ENCODE measurements at regions not wholly inside any gene's neighbourhood (a gene's known extent, or its start where the extent isn't known, plus 50 kb on each side); places are given as distances from the start of the nearest gene placed in this dataset.
"Not testable (repeated sequence)": the region's sequence is repeated elsewhere in the genome, so short reads cannot be mapped to it uniquely, and the experiment has no call there.

GRCh38 chr7:35853194-35853593 is 52.3 kb downstream of the SEPTIN7 start:
- H3K9ac ChIP-seq (ENCODE audit: low read length); H2AFZ ChIP-seq (ENCODE audit: low read length); DNase-seq; H3K9me3 ChIP-seq (ENCODE audit: low read length); H3K4me3 ChIP-seq (ENCODE audit: low read length); H4K20me1 ChIP-seq (ENCODE audit: insufficient read depth, low read depth, low read length); H3K27me3 ChIP-seq (ENCODE audit: low read length); H3K27ac ChIP-seq (ENCODE audit: low read length); H3K4me2 ChIP-seq (ENCODE audit: low read depth, low read length, poor library complexity, severe bottlenecking); H3K9me2 ChIP-seq (replicated peaks; ENCODE audit: insufficient read depth, low read length); H3K4me1 ChIP-seq (ENCODE audit: low read length): not testable (repeated sequence)
- H3K36me3 ChIP-seq (ENCODE audit: insufficient read depth, low read length) = peaks cover 45% of the 10 kb centered on the region
- H3K79me2 ChIP-seq (ENCODE audit: low read length) = peaks cover 97% of the 10 kb centered on the region

DNA sequence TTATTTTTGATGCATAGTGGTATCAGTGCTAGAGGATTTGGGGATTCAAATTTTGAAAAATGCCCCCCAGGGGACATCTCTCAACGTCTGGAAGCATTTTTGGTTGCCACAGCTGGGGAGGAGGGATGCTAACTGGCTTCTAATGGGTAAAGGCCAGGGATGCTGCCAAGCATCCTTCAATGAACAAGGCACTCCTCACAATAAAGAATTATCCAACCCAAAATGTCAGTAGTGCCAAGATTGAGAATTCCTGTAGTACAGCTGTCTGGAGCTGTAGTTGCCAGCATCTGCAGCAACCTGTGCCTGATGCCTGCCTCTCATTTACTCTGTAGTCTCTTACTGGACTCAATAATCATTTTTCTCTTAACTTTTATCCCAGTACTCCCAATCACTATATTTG is 53.5 kb downstream of the SEPTIN7 start:
- H4K20me1 ChIP-seq (ENCODE audit: insufficient read depth, low read depth, low read length) = no peaks in the 10 kb centered on the region
- peaks cover 96% of the 10 kb centered on the region for H3K79me2 ChIP-seq (ENCODE audit: low read length)
- H3K27me3 ChIP-seq (ENCODE audit: low read length) = no peaks in the 10 kb centered on the region
- no peaks in the 10 kb centered on the region for H3K9me2 ChIP-seq (replicated peaks; ENCODE audit: insufficient read depth, low read length)
- peaks cover 9% of the 10 kb centered on the region for H3K9me3 ChIP-seq (ENCODE audit: low read length)
- no peak overlapping the region for H3K9ac ChIP-seq (ENCODE audit: low read length)
- H3K4me1 ChIP-seq (ENCODE audit: low read length) = no peaks in the 10 kb centered on the region
- H2AFZ ChIP-seq (ENCODE audit: low read length) = no peak overlapping the region
- H3K4me3 ChIP-seq (ENCODE audit: low read length) = no peak overlapping the region
- no peak overlapping the region for H3K27ac ChIP-seq (ENCODE audit: low read length)
- no peak for DNase-seq
- H3K4me2 ChIP-seq (ENCODE audit: low read depth, low read length, poor library complexity, severe bottlenecking) = no peak overlapping the region
- H3K36me3 ChIP-seq (ENCODE audit: insufficient read depth, low read length) = peaks cover 40% of the 10 kb centered on the region

DNA sequence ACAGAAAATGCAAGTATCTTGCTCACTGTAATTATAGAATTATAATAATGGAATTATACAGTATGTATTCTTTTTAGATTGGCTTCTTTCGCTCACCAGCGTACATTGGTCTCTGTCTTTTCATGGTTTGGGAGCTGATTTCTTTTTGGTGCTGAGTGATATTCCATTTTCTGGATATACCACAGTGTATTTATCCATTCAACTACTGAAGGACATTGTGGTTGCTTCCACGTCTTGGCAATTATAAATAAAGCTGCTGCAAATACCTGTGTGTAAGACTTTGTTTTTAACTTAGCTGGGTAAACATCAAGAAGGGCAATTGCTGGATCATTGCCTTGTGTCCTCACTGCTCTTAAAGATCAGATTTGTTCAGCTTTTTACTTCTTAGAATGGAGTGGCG is 55.3 kb downstream of the SEPTIN7 start:
- H3K79me2 ChIP-seq (ENCODE audit: low read length) = peaks cover 96% of the 10 kb centered on the region
- no peaks in the 10 kb centered on the region for H3K4me1 ChIP-seq (ENCODE audit: low read length)
- no peak for DNase-seq
- no peaks in the 10 kb centered on the region for H3K27me3 ChIP-seq (ENCODE audit: low read length)
- H3K36me3 ChIP-seq (ENCODE audit: insufficient read depth, low read length) = peaks cover 33% of the 10 kb centered on the region
- H3K9me2 ChIP-seq (replicated peaks; ENCODE audit: insufficient read depth, low read length) = no peaks in the 10 kb centered on the region
- H3K27ac ChIP-seq (ENCODE audit: low read length) = no peak overlapping the region
- peaks cover 9% of the 10 kb centered on the region for H3K9me3 ChIP-seq (ENCODE audit: low read length)
- H3K9ac ChIP-seq (ENCODE audit: low read length) = no peak overlapping the region
- no peak overlapping the region for H3K4me3 ChIP-seq (ENCODE audit: low read length)
- H4K20me1 ChIP-seq (ENCODE audit: insufficient read depth, low read depth, low read length) = no peaks in the 10 kb centered on the region
- H3K4me2 ChIP-seq (ENCODE audit: low read depth, low read length, poor library complexity, severe bottlenecking) = no peak overlapping the region
- H2AFZ ChIP-seq (ENCODE audit: low read length) = no peak overlapping the region

GRCh38 chr7:35860664-35861063 is 59.8 kb downstream of the SEPTIN7 start:
- Histone ChIP-seq H3K4me2 (ENCODE audit: low read depth, low read length, poor library complexity, severe bottlenecking) (no peak overlapping the region), H3K27me3 (ENCODE audit: low read length) (no peaks in the 10 kb centered on the region), H4K20me1 (ENCODE audit: insufficient read depth, low read depth, low read length) (no peaks in the 10 kb centered on the region), H3K4me1 (ENCODE audit: low read length) (no peaks in the 10 kb centered on the region), H3K4me3 (ENCODE audit: low read length) (no peak overlapping the region), H3K9me3 (ENCODE audit: low read length) (0 out of 2 replicates have a peak, but pooled peaks cover 5% of the 10 kb centered on the region), H3K27ac (ENCODE audit: low read length) (no peak overlapping the region), H3K9me2 (replicated peaks; ENCODE audit: insufficient read depth, low read length) (no peaks in the 10 kb centered on the region), H2AFZ (ENCODE audit: low read length) (no peak overlapping the region), H3K79me2 (ENCODE audit: low read length) (peaks cover 98% of the 10 kb centered on the region), H3K36me3 (ENCODE audit: insufficient read depth, low read length) (peaks cover 24% of the 10 kb centered on the region; the same call in 1 of the 2 replicates), H3K9ac (ENCODE audit: low read length) (no peak overlapping the region)
- DNase-seq = no peak

- Histone ChIP-seq H3K4me2 (ENCODE audit: low read depth, low read length, poor library complexity, severe bottlenecking) (no peak overlapping the region), H4K20me1 (ENCODE audit: insufficient read depth, low read depth, low read length) (no peaks in the 10 kb centered on the region), H3K27me3 (ENCODE audit: low read length) (no peaks in the 10 kb centered on the region), H3K79me2 (ENCODE audit: low read length) (peaks cover 90% of the 10 kb centered on the region), H3K9me3 (ENCODE audit: low read length) (no peaks in the 10 kb centered on the region), H2AFZ (ENCODE audit: low read length) (no peak overlapping the region), H3K4me1 (ENCODE audit: low read length) (peaks cover 24% of the 10 kb centered on the region), H3K4me3 (ENCODE audit: low read length) (no peak overlapping the region), H3K9me2 (replicated peaks; ENCODE audit: insufficient read depth, low read length) (no peaks in the 10 kb centered on the region), H3K9ac (ENCODE audit: low read length) (no peak overlapping the region), H3K27ac (ENCODE audit: low read length) (no peak overlapping the region), H3K36me3 (ENCODE audit: insufficient read depth, low read length) (peaks cover 31% of the 10 kb centered on the region; the same call in 1 of the 2 replicates)
- DNase-seq = no peak
These were observed 64.4 kb downstream of the SEPTIN7 start for GRCh38 chr7:35865287-35865686.

DNA sequence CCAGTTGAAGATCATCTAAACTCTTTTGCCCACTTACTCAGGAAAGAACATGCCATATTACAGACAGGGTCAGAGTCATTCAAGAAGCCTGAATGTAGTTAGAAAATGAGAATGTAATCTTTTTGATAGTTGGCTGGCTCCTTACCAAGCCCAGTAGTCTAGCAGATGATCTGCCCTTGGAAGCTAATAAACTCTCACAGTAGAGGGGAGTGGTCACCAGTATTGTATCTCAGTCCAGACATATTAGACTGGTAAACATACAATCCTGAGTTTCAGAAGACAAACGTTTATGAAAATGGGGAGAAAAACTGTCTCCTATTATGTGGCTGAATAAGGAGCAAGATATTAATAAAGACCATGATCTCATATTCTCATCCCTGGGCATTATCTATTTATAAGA is 65.3 kb downstream of the SEPTIN7 start:
- no peak overlapping the region for H3K9ac ChIP-seq (ENCODE audit: low read length)
- peaks cover 33% of the 10 kb centered on the region for H3K4me1 ChIP-seq (ENCODE audit: low read length)
- no peak for DNase-seq
- H3K27me3 ChIP-seq (ENCODE audit: low read length) = no peaks in the 10 kb centered on the region
- no peak overlapping the region for H3K27ac ChIP-seq (ENCODE audit: low read length)
- no peak overlapping the region for H3K4me3 ChIP-seq (ENCODE audit: low read length)
- no peak overlapping the region for H3K4me2 ChIP-seq (ENCODE audit: low read depth, low read length, poor library complexity, severe bottlenecking)
- peaks cover 90% of the 10 kb centered on the region for H3K79me2 ChIP-seq (ENCODE audit: low read length)
- peaks cover 31% of the 10 kb centered on the region; the same call in 1 of the 2 replicates for H3K36me3 ChIP-seq (ENCODE audit: insufficient read depth, low read length)
- no peaks in the 10 kb centered on the region for H3K9me2 ChIP-seq (replicated peaks; ENCODE audit: insufficient read depth, low read length)
- no peaks in the 10 kb centered on the region for H4K20me1 ChIP-seq (ENCODE audit: insufficient read depth, low read depth, low read length)
- H3K9me3 ChIP-seq (ENCODE audit: low read length) = no peaks in the 10 kb centered on the region
- H2AFZ ChIP-seq (ENCODE audit: low read length) = no peak overlapping the region

DNA sequence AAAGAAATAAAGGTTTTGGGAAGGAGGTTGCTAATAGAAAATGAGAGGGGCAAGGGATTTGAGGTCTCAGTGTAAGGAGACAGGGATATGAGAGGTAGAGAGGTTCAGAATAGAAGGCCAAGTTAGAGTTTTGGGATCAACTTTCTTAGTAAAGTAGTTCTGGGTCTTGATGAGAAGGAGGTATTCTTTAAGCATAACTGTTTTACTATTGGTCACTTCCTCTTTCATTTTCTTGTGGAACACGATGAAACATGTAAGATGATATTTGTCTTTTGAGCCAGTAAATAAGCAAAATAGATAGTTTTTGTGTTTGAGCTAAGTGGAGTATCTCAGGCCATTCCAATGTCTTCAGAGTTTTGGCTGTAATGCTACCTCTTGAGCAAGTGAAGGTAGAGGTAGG is 68.3 kb downstream of the SEPTIN7 start:
- H3K36me3 ChIP-seq (ENCODE audit: insufficient read depth, low read length) = peaks cover 36% of the 10 kb centered on the region; the same call in 1 of the 2 replicates
- not testable (repeated sequence) for H3K9me3 ChIP-seq (ENCODE audit: low read length); H3K9me2 ChIP-seq (replicated peaks; ENCODE audit: insufficient read depth, low read length); H3K27ac ChIP-seq (ENCODE audit: low read length); H3K4me3 ChIP-seq (ENCODE audit: low read length); H4K20me1 ChIP-seq (ENCODE audit: insufficient read depth, low read depth, low read length); H2AFZ ChIP-seq (ENCODE audit: low read length); H3K9ac ChIP-seq (ENCODE audit: low read length); H3K27me3 ChIP-seq (ENCODE audit: low read length)
- H3K4me2 ChIP-seq (ENCODE audit: low read depth, low read length, poor library complexity, severe bottlenecking) = peak overlapping the region; percentile 28
- DNase-seq = peak; percentile 51
- peaks cover 39% of the 10 kb centered on the region for H3K4me1 ChIP-seq (ENCODE audit: low read length)
- peaks cover 81% of the 10 kb centered on the region for H3K79me2 ChIP-seq (ENCODE audit: low read length)

DNA sequence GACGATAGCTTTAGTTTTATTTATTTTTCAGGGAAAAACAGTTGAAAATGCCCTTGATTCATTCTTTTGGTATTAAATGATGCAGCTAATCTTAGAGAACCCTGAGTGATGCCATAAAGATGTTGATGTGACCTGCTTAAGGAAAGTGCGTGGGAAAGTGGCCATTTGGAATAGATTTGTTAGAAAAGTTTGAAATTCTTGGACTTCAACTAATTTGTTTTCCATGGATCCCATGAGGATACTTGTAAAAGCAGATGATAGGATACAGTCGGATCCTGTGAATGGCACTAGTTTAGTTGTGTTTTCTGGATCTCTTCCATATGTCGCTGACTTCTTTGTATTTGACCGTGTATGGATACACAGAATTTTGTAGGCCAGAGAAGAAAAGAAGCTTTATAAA is 69.0 kb downstream of the SEPTIN7 start:
- peaks cover 81% of the 10 kb centered on the region for H3K79me2 ChIP-seq (ENCODE audit: low read length)
- no peaks in the 10 kb centered on the region for H4K20me1 ChIP-seq (ENCODE audit: insufficient read depth, low read depth, low read length)
- H3K4me1 ChIP-seq (ENCODE audit: low read length) = peaks cover 39% of the 10 kb centered on the region
- no peaks in the 10 kb centered on the region for H3K9me3 ChIP-seq (ENCODE audit: low read length)
- H3K9me2 ChIP-seq (replicated peaks; ENCODE audit: insufficient read depth, low read length) = no peaks in the 10 kb centered on the region
- DNase-seq = no peak
- no peak overlapping the region for H3K27ac ChIP-seq (ENCODE audit: low read length)
- no peak overlapping the region for H2AFZ ChIP-seq (ENCODE audit: low read length)
- H3K27me3 ChIP-seq (ENCODE audit: low read length) = no peaks in the 10 kb centered on the region
- H3K4me2 ChIP-seq (ENCODE audit: low read depth, low read length, poor library complexity, severe bottlenecking) = no peak overlapping the region
- H3K9ac ChIP-seq (ENCODE audit: low read length) = no peak overlapping the region
- no peak overlapping the region for H3K4me3 ChIP-seq (ENCODE audit: low read length)
- peaks cover 39% of the 10 kb centered on the region; the same call in 1 of the 2 replicates for H3K36me3 ChIP-seq (ENCODE audit: insufficient read depth, low read length)

GRCh38 chr7:35871856-35872255 is 71.0 kb downstream of the SEPTIN7 start:
- no peak overlapping the region for H3K4me3 ChIP-seq (ENCODE audit: low read length)
- DNase-seq = no peak
- H3K27me3 ChIP-seq (ENCODE audit: low read length) = no peaks in the 10 kb centered on the region
- H3K4me2 ChIP-seq (ENCODE audit: low read depth, low read length, poor library complexity, severe bottlenecking) = no peak overlapping the region
- H3K9me3 ChIP-seq (ENCODE audit: low read length) = no peaks in the 10 kb centered on the region
- H3K9me2 ChIP-seq (replicated peaks; ENCODE audit: insufficient read depth, low read length) = no peaks in the 10 kb centered on the region
- H3K9ac ChIP-seq (ENCODE audit: low read length) = no peak overlapping the region
- H3K27ac ChIP-seq (ENCODE audit: low read length) = peak overlapping the region; percentile 50
- no peak overlapping the region for H2AFZ ChIP-seq (ENCODE audit: low read length)
- H3K4me1 ChIP-seq (ENCODE audit: low read length) = peaks cover 39% of the 10 kb centered on the region
- peaks cover 72% of the 10 kb centered on the region for H3K79me2 ChIP-seq (ENCODE audit: low read length)
- no peaks in the 10 kb centered on the region for H4K20me1 ChIP-seq (ENCODE audit: insufficient read depth, low read depth, low read length)
- H3K36me3 ChIP-seq (ENCODE audit: insufficient read depth, low read length) = peaks cover 25% of the 10 kb centered on the region; the same call in 1 of the 2 replicates

All from Karpas-422 (cell line).